ENCODE measurements at regions not wholly inside any gene's neighbourhood (a gene's known extent, or its start where the extent isn't known, plus 50 kb on each side); places are given as distances from the start of the nearest gene placed in this dataset.

DNA sequence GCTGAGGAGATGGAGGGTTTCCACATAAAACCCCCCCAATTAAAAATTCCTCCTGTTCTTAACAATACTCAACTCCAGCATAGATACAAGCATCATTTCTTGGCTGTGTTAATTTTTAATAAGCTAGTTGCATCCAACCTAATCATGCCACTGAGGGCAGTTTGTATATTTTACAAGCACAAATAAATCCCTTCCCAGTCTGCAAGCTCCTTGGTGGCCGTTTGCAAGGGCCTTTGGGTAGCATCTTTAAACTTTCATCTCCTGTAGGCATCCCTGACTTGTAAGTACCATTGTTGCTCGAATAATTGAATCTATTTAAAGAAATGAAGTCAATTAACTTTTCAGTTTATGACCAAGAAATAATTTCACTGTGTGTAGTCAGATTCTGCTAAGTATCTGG, 103.5 kb upstream of the AJAP1 start:
- TF ChIP-seq, protein P1, sequence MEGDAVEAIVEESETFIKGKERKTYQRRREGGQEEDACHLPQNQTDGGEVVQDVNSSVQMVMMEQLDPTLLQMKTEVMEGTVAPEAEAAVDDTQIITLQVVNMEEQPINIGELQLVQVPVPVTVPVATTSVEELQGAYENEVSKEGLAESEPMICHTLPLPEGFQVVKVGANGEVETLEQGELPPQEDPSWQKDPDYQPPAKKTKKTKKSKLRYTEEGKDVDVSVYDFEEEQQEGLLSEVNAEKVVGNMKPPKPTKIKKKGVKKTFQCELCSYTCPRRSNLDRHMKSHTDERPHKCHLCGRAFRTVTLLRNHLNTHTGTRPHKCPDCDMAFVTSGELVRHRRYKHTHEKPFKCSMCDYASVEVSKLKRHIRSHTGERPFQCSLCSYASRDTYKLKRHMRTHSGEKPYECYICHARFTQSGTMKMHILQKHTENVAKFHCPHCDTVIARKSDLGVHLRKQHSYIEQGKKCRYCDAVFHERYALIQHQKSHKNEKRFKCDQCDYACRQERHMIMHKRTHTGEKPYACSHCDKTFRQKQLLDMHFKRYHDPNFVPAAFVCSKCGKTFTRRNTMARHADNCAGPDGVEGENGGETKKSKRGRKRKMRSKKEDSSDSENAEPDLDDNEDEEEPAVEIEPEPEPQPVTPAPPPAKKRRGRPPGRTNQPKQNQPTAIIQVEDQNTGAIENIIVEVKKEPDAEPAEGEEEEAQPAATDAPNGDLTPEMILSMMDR (IDR thresholded peaks at IDR 0.05): no peak
- TF ChIP-seq POLR2A (IDR thresholded peaks at IDR 0.05): no peak
